ENCODE measurements at regions not wholly inside any gene's neighbourhood (a gene's known extent, or its start where the extent isn't known, plus 50 kb on each side); places are given as distances from the start of the nearest gene placed in this dataset.

- H3K4me1 ChIP-seq (ENCODE audit: insufficient read depth, low read length), result no peaks in the 10 kb centered on the region
These were observed 277.0 kb downstream of the CRPPA start for GRCh38 chr7:16144361-16144760.

GRCh38 chr7:16137944-16138343, 283.4 kb downstream of the CRPPA start:
- Histone ChIP-seq H3K79me2 (ENCODE audit: insufficient read depth, low read length) (no peaks in the 10 kb centered on the region), H3K9me3 (ENCODE audit: insufficient read depth, low read length, severe bottlenecking) (no peaks in the 10 kb centered on the region), H3K27me3 (ENCODE audit: insufficient read depth, low read length, poor library complexity) (no peaks in the 10 kb centered on the region), H3K9ac (ENCODE audit: low read depth, low read length) (no peak overlapping the region), H4K20me1 (ENCODE audit: insufficient read depth, low read length) (no peaks in the 10 kb centered on the region), H3K4me1 (ENCODE audit: insufficient read depth, low read length) (no peaks in the 10 kb centered on the region), H3K36me3 (ENCODE audit: insufficient read depth, low read length) (no peaks in the 10 kb centered on the region), H3K4me3 (ENCODE audit: low read depth in 1 of 2, low read length in 2 of 2) (no peak overlapping the region), H3K4me2 (ENCODE audit: insufficient read depth, low read length) (no peak overlapping the region), H3K27ac (ENCODE audit: low read length) (no peak overlapping the region), H2AFZ (ENCODE audit: low read depth, low read length) (no peak overlapping the region)
- no peak for TF ChIP-seq EZH2 (IDR thresholded peaks at IDR 0.05; ENCODE audit: borderline replicate concordance, low read depth, low read length, severe bottlenecking)
- TF ChIP-seq CTCF (IDR thresholded peaks at IDR 0.05; ENCODE audit: borderline replicate concordance, extremely low read depth, low read length, poor library complexity, severe bottlenecking), result no peak
- ATAC-seq (ENCODE audit: insufficient read depth, low read depth), result no peak
- DNase-seq, result no peak

More at GRCh38 chr7:16144361-16144760, 277.0 kb downstream of the CRPPA start:
- Histone ChIP-seq H3K9ac (ENCODE audit: low read depth, low read length) (no peak overlapping the region), H4K20me1 (ENCODE audit: insufficient read depth, low read length) (no peaks in the 10 kb centered on the region), H3K36me3 (ENCODE audit: insufficient read depth, low read length) (no peaks in the 10 kb centered on the region), H3K27me3 (ENCODE audit: insufficient read depth, low read length, poor library complexity) (no peaks in the 10 kb centered on the region), H3K4me2 (ENCODE audit: insufficient read depth, low read length) (no peak overlapping the region), H3K9me3 (ENCODE audit: insufficient read depth, low read length, severe bottlenecking) (peaks cover 16% of the 10 kb centered on the region), H3K27ac (ENCODE audit: low read length) (no peak overlapping the region), H3K79me2 (ENCODE audit: insufficient read depth, low read length) (no peaks in the 10 kb centered on the region), H3K4me3 (ENCODE audit: low read depth in 1 of 2, low read length in 2 of 2) (no peak overlapping the region), H2AFZ (ENCODE audit: low read depth, low read length) (no peak overlapping the region)
- TF ChIP-seq EZH2 (IDR thresholded peaks at IDR 0.05; ENCODE audit: borderline replicate concordance, low read depth, low read length, severe bottlenecking), result no peak
- TF ChIP-seq CTCF (IDR thresholded peaks at IDR 0.05; ENCODE audit: borderline replicate concordance, extremely low read depth, low read length, poor library complexity, severe bottlenecking), result no peak
- no peak for ATAC-seq (ENCODE audit: insufficient read depth, low read depth)
- no peak for DNase-seq

- ATAC-seq (ENCODE audit: insufficient read depth, low read depth) (no peak), DNase-seq (no peak)
- H3K79me2 ChIP-seq (ENCODE audit: insufficient read depth, low read length), result no peaks in the 10 kb centered on the region
- H3K4me1 ChIP-seq (ENCODE audit: insufficient read depth, low read length), result no peaks in the 10 kb centered on the region
- no peak overlapping the region for H3K4me3 ChIP-seq (ENCODE audit: low read depth in 1 of 2, low read length in 2 of 2)
- H3K9ac ChIP-seq (ENCODE audit: low read depth, low read length), result no peak overlapping the region
- no peak for TF ChIP-seq EZH2 (IDR thresholded peaks at IDR 0.05; ENCODE audit: borderline replicate concordance, low read depth, low read length, severe bottlenecking)
- no peaks in the 10 kb centered on the region for H3K27me3 ChIP-seq (ENCODE audit: insufficient read depth, low read length, poor library complexity)
- H3K9me3 ChIP-seq (ENCODE audit: insufficient read depth, low read length, severe bottlenecking), result no peaks in the 10 kb centered on the region
- no peak overlapping the region for H3K27ac ChIP-seq (ENCODE audit: low read length)
- no peaks in the 10 kb centered on the region for H3K36me3 ChIP-seq (ENCODE audit: insufficient read depth, low read length)
- H4K20me1 ChIP-seq (ENCODE audit: insufficient read depth, low read length), result no peaks in the 10 kb centered on the region
- no peak overlapping the region for H3K4me2 ChIP-seq (ENCODE audit: insufficient read depth, low read length)
- H2AFZ ChIP-seq (ENCODE audit: low read depth, low read length), result no peak overlapping the region
These were observed 284.4 kb downstream of the CRPPA start for GRCh38 chr7:16136896-16137295.

- no peak overlapping the region for H3K4me2 ChIP-seq (ENCODE audit: insufficient read depth, low read length)
- H3K36me3 ChIP-seq (ENCODE audit: insufficient read depth, low read length), result no peaks in the 10 kb centered on the region
- H3K9me3 ChIP-seq (ENCODE audit: insufficient read depth, low read length, severe bottlenecking), result no peaks in the 10 kb centered on the region
- H3K9ac ChIP-seq (ENCODE audit: low read depth, low read length), result no peak overlapping the region
- H4K20me1 ChIP-seq (ENCODE audit: insufficient read depth, low read length), result no peaks in the 10 kb centered on the region
- H3K27me3 ChIP-seq (ENCODE audit: insufficient read depth, low read length, poor library complexity), result no peaks in the 10 kb centered on the region
- DNase-seq, result no peak
- H3K79me2 ChIP-seq (ENCODE audit: insufficient read depth, low read length), result no peaks in the 10 kb centered on the region
- no peak overlapping the region for H3K4me3 ChIP-seq (ENCODE audit: low read depth in 1 of 2, low read length in 2 of 2)
- H3K4me1 ChIP-seq (ENCODE audit: insufficient read depth, low read length), result no peaks in the 10 kb centered on the region
- ATAC-seq (ENCODE audit: insufficient read depth, low read depth), result no peak
- H3K27ac ChIP-seq (ENCODE audit: low read length), result no peak overlapping the region
- no peak overlapping the region for H2AFZ ChIP-seq (ENCODE audit: low read depth, low read length)
- TF ChIP-seq EZH2 (IDR thresholded peaks at IDR 0.05; ENCODE audit: borderline replicate concordance, low read depth, low read length, severe bottlenecking), result no peak
- TF ChIP-seq CTCF (IDR thresholded peaks at IDR 0.05; ENCODE audit: borderline replicate concordance, extremely low read depth, low read length, poor library complexity, severe bottlenecking), result no peak
These were observed 285.7 kb downstream of the CRPPA start for GRCh38 chr7:16135658-16136057.
